HL-60 (cell line): ENCODE measurements at regions not wholly inside any gene's neighbourhood (a gene's known extent, or its start where the extent isn't known, plus 50 kb on each side); places are given as distances from the start of the nearest gene placed in this dataset.

Experiments used
- POLR2AphosphoS5 ChIP-seq: IDR thresholded peaks from 2 replicates; pipeline ENCODE4 v1.6.1; 2012; ENCODE audit warnings: low read depth
- TF ChIP-seq, protein P1 (sequence below): IDR thresholded peaks from one replicate; pipeline ENCODE4 v1.5.1; 2011; ENCODE audit warnings: low read length, control low read depth, inconsistent platforms; ENCODE audit not compliant: insufficient read depth
- TF ChIP-seq, protein P2 (sequence below): IDR thresholded peaks from 2 replicates; pipeline ENCODE4 v1.6.1; 2012; ENCODE audit warnings: low read depth; ENCODE audit not compliant: insufficient replicate concordance

DNA sequence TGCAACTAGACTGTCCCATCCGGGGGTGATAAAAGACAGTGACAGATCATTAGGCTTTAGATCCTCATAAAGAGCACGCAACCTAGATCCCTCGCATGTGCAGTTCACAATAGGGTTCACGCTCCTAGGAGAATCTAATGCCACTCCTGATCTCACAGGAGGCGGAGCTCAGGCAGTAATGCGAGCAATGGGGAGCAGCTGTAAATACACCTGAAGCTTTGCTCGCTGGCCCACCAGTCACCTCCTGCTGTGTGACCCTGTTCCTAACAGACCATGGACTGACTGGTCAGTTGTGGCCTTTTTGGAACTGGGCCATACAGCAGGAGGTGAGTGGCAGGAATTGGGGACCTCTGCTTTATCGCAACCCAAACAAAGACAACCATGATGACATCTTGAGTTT, 173.2 kb downstream of the DLEU7 start:
- no peak for TF ChIP-seq POLR2AphosphoS5
- TF ChIP-seq, protein P1, sequence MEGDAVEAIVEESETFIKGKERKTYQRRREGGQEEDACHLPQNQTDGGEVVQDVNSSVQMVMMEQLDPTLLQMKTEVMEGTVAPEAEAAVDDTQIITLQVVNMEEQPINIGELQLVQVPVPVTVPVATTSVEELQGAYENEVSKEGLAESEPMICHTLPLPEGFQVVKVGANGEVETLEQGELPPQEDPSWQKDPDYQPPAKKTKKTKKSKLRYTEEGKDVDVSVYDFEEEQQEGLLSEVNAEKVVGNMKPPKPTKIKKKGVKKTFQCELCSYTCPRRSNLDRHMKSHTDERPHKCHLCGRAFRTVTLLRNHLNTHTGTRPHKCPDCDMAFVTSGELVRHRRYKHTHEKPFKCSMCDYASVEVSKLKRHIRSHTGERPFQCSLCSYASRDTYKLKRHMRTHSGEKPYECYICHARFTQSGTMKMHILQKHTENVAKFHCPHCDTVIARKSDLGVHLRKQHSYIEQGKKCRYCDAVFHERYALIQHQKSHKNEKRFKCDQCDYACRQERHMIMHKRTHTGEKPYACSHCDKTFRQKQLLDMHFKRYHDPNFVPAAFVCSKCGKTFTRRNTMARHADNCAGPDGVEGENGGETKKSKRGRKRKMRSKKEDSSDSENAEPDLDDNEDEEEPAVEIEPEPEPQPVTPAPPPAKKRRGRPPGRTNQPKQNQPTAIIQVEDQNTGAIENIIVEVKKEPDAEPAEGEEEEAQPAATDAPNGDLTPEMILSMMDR, result no peak
- TF ChIP-seq, protein P2, sequence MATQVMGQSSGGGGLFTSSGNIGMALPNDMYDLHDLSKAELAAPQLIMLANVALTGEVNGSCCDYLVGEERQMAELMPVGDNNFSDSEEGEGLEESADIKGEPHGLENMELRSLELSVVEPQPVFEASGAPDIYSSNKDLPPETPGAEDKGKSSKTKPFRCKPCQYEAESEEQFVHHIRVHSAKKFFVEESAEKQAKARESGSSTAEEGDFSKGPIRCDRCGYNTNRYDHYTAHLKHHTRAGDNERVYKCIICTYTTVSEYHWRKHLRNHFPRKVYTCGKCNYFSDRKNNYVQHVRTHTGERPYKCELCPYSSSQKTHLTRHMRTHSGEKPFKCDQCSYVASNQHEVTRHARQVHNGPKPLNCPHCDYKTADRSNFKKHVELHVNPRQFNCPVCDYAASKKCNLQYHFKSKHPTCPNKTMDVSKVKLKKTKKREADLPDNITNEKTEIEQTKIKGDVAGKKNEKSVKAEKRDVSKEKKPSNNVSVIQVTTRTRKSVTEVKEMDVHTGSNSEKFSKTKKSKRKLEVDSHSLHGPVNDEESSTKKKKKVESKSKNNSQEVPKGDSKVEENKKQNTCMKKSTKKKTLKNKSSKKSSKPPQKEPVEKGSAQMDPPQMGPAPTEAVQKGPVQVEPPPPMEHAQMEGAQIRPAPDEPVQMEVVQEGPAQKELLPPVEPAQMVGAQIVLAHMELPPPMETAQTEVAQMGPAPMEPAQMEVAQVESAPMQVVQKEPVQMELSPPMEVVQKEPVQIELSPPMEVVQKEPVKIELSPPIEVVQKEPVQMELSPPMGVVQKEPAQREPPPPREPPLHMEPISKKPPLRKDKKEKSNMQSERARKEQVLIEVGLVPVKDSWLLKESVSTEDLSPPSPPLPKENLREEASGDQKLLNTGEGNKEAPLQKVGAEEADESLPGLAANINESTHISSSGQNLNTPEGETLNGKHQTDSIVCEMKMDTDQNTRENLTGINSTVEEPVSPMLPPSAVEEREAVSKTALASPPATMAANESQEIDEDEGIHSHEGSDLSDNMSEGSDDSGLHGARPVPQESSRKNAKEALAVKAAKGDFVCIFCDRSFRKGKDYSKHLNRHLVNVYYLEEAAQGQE, result no peak
